ENCODE measurements at regions not wholly inside any gene's neighbourhood (a gene's known extent, or its start where the extent isn't known, plus 50 kb on each side); places are given as distances from the start of the nearest gene placed in this dataset.
"Not testable (repeated sequence)": the region's sequence is repeated elsewhere in the genome, so short reads cannot be mapped to it uniquely, and the experiment has no call there.

DNA sequence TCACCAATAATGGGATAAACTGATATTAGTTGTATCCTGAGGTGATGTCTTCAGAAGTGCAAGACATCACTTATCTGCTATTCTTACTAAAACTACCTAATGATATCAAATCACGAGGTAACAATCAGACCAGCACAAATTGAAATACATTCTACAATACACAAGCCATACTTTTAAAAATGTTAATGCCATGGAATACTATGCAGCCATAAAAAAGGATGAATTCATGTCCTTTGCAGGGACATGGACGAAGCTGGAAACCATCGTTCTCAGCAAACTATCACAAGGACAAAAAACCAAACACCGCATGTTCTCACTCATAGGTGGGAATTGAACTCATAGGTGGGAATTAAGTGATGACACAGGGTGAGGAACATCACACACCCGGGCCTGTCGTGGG, 129.3 kb downstream of the SST start:
- DNase-seq (ENCODE audit: low spot score), result no peak

DNA sequence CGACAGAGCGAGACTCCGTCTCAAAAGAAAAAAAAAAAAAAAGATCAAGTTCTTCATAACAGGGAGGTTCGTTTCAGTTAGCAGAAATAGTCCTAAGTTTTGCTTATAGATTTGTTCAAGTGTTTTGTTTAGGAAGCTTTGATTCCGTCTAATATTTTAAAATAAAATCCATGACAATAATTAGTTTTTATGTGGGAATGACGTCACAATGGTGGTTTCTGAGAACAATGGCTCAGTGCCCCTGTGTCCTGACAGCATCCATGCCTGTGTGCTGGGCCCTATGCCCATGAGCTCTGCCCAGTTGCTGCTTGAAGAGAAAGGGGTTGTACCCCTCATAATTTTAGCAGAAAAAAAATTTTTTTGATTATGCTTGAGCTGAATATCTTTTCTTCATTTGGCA, 134.0 kb downstream of the SST start:
- DNase-seq (ENCODE audit: low spot score), result no peak

DNA sequence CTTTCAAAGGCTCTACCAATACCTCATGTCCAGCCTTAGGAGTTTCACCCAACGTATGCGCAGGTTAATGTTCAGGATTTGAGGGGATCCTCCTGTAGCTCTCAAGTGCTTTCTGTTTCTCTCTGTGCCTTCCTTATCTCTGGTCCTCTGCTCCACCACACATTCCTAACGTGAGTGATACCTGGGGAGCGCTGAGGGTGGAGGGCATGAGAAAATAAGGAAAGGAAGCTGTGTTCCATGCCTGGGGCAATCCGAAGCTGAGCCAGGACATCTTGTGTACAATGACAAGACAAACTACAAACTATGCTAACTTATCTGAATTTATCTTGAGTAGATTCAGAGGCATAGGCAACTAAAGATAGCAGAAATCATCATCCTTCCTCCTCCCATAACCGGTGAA, 136.4 kb downstream of the SST start:
- no peak for DNase-seq (ENCODE audit: low spot score)

DNA sequence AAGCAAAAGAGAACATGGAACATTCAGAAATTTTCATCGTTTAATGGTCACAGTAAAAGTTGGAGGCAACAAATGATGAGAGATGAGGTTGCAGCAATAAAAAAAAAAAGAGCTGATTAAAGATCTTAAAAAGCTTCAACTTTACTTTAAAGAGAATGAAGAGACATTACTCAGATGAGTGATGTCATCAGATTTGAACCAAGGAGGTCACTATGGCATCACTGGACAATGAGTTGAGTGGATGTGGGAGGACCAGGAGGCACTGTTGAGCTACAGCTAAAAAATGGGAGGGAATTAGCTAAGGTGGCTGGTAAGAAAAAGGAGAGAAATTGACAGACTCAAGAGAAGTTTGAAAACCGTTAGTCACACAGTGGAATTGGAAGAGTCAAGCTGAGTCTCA, 138.4 kb downstream of the SST start:
- no peak for DNase-seq (ENCODE audit: low spot score)

DNA sequence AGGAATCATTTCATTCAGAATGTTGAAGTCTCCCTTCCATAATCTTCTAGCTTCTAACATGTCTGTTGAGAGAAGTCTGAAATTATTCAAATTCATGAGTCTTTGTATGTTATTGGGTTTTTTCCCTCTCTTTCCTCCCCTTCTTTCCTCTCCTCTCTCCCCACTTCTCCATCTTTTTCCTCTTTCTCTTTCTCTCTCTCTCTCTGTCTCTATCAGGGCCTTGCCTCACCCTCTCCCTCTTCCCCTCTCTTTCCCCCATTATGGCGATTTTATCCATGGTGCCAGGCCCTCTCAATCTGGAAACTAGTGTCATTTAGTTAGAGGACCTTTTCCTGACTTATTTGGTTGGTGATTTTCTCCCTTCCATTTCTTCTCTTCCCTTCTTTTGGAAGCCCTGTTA, 147.3 kb downstream of the SST start:
- no peak for DNase-seq (ENCODE audit: low spot score)

DNA sequence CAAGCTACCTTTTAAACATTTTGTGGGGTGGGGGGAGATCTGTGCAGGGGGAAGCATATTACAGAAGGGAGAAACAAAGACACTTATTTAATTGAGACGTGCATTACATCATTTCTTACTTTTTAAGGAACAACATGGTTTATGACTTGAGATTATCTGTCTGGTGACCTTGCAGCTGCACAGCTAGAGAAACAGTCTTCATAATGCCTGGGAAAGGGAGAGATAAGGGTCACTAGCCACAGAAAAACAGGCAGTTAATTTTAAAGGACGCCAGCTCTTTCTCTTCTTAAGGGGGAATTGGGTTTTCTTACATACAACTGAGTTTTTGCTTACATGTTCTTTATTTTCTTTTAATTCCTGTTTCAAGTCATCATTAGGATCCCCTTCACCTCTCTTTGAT, 147.9 kb downstream of the SST start:
- no peak for DNase-seq (ENCODE audit: low spot score)

DNA sequence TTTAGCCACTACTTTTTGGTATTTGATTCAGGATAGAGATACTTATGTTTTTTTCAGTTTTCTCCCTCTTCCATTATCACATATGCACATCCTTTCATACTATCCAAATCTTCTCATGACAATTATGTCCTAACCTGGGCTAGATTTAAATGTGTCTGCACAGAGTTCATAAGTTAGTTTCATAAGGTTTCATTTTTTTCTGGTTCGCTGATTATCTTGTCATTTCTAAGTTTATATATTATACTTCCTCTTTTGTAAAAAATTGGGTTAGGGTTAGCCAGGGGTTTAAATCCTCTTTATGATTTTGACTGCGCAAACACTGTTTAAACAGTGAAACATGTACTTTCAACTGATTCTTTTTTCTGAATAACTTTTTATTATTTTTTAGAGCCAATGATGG, 148.6 kb downstream of the SST start:
- DNase-seq (ENCODE audit: low spot score), result no peak

DNA sequence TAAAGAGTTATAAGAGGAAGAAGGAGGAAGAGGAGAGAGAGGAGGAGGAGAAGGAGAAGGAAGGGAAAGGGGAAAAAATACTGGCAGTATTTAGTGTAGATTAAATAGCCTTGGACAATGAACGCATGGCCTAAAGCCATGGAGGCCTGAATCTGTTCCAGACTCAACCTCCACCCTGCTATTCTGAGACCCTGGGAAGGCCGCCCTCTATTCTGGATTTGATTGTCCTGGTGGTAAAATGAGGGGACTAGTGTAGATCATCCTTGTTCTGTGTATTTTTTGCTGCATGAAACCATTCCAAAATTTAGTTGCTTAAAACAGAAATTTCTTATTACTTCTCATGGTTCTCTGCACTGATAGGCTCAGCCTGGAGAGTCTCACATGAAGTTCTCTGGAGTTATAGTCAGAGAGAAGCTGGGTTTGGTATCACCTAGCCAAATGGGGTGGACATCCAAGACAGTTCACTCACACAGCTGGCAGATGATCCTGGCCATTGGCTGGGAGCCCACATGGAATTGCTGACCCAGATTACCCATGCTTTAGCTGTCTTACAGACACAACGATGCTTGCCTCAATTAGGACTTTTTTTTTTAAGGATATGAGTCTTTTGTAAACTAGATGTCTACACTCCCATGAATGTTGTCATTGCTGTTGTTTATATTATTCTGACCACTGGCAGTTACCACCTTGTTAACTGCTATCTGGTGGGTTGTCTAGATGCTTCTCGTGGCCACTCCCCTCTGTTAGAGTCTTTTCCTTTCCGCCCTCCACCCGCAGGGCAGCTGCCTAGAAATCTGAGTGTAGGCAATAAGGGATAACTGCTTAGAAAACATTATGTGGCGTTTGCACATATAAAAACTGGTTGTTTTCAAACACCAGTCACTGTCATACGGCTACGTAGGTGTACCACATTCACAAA, 149.9 kb downstream of the SST start:
- peak; percentile 46 for DNase-seq (ENCODE audit: low spot score)

DNA sequence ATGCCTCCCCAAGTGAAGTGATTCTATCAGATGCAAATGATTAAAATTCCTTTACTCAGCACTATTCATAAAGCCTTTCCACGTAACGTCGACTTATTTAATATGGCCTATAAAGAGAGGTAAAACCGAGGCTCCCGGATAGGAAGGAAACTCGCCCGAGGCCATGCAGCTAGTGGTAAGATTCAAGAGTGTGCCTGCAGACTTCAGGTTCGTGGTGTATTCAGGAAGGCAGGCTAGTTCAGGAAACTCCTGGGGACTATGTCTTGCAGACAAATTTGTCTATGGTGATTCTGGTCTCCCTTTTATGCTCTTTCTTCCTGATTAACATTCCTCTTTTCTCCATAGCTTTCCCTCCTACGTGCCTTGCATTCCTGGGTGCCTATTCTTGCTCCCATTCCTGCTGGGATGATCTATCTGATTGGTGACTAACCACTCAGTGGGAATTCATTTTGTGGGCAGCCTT, 150.7 kb downstream of the SST start:
- DNase-seq (ENCODE audit: low spot score), result no peak

DNA sequence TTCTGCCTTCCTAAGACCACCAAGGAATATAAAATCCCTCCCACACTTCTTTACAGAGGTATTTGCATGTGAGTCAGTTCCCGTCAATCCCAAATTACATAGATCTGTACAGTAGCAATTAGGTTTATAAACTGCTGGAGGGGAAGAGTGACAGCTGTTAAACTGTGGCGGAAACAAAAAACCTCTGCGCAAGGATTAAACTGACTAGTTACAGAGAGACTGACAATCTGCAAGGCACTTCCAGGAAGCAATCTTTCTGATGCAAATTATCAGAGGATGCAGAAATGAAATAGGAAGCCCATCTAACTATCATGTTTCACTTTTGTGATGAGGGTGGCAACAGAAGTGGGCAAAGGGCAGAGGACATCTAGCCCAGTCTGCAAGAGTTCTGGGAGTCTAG, 150.4 kb downstream of the RTP4 start:
- DNase-seq (ENCODE audit: low spot score), result no peak

DNA sequence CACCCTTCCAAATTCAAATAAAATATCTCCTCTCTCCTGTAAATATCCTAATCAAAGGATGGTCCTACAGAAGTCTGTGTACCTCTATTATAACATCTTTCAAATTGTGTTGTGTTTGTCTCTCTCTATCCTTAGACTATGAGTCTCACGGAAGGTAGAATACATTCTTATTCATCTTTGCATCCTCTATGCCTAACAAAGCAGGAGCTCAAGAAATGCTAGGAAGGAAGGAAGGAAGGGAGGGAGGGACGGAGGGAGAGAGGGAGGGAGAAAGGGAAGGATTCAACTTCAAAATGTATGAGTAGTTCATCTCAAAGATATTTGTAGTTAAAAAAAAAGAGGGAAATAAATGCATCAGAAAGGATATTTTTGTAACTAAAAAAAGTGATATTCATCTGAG, 150.0 kb downstream of the RTP4 start:
- no peak for DNase-seq (ENCODE audit: low spot score)

DNA sequence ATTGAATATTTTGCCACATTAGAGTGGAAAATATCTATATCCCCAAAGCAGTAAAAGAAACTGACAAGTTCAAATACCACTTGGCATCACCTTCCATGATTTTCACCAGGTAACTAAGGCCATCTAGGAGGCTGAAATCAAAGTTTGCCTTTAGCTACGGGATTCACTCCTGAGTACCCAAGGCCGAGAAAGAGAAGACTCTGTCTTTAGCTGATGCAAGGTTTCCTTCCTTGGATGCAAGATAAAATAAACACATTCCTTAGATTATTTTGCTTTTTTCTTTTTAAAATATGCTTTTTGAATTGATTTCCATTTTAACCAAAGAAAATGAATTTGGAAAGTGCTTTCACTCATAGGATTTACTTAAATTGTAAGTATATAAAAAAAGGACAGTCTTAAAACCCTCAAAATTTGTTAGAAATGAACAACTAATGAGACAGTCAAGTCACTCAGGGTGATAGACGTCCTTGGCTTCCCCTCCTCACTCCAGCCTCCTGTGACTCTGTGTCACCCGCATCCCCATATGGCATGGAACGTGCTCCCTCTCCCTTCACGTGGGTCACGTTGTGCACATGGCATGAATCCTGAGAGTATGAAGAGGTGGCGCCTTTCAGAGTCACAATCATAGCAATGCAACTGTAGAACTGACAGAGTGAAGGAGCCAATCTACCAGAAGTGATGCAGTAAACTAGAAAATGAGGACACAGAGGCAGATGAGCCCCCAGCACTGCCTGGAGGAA, 148.4 kb downstream of the RTP4 start:
- no peak for DNase-seq (ENCODE audit: low spot score)

DNA sequence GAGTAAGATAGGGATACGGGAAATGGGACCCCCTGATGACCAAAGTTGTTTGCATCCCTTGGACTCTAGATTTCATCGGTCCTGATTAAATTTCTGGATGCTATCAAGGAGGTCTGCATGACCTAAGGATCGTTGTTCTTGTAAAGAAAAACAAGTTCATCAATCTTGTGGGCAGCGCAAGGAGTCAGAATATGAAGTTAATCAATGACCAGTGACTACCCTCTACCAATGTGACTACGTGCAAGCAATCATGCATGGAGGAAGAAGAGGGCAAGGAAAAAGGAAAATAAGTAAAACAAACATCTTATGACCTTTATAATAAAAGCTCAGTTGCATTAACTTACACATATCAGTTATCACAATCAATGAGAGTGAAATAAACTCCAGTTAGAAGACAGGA, 139.7 kb downstream of the RTP4 start:
- no peak for DNase-seq (ENCODE audit: low spot score)

DNA sequence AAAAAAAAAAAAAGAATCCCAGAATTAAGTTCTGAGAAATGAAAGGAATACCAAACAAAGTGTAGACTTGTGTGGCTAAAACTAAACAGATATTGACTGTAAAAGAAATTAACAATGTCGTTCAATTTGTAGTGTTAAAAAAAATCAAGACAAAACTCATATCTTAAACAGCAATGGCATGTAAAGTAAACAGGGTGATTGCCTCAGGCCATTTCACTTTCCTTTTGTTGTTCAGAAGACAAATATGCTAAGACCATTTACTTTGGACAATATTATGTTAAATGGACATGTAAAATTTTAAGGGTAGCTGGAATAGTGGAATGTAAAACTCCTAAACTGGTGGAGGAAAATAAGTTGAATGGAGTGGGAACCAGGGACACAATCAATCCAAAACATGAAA, 139.1 kb downstream of the RTP4 start:
- no peak for DNase-seq (ENCODE audit: low spot score)

DNA sequence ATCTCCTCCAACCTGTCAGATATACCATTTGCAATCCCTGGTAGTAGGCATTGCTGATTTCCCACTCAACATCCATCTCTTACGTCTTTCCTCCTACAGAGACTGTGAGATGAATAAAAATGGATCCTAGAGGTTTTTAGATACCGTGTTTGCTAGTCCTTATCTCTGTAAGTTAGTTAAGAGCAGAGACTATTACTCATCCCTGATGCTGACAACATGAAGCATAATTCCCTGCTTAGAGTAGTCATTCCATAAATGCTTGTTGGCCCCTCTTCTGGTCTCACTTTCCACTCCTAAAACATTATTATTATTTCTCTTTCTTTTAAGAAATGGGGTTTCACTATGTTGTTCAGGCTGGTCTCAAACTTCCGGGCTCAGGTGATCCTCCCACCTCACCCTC, 136.2 kb downstream of the RTP4 start:
- no peak for DNase-seq (ENCODE audit: low spot score)

DNA sequence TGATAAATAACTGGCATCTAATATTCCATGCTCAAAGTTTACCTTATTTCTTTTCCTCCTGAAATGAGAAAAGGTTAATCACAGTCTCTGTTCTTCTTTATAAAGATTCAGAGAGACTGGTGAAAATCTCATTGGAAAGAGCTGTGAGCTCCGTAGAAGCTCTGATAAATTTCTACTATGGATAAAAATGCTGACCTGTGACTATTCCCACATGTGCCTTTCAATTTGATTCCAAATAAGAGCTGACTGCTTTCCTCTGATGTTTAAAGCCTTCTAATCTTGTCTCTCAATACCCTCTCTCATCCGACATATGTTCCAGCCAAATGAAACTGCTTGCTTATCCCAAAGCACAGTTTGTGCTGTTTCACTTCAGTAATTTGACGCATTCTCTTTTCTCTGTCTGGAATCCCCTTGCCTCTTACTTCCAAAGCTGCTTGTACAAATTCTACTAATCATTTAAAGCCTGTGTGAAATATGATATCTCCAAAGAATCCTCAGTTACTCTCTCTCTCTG, 130.1 kb downstream of the RTP4 start:
- no peak for DNase-seq (ENCODE audit: low spot score)

DNA sequence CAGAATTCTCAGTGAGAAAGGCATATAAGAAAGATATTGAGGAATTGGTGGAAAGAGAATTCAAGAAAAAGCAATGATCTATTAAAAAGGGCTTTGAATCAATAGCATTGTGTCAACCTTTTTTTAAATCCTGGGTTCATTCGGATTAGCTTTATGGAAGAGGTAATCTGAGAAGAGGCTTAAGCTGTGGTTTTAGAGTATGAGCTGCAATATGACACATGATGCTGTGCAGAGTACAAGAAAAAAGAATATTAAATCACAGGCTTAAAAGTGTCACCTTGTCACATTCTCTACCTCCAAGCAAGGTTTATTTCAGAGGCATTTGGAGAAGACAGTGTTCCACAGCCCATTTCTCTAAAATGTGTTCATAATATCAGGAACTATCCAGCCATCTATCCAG, 128.9 kb downstream of the RTP4 start:
- no peak for DNase-seq (ENCODE audit: low spot score)

DNA sequence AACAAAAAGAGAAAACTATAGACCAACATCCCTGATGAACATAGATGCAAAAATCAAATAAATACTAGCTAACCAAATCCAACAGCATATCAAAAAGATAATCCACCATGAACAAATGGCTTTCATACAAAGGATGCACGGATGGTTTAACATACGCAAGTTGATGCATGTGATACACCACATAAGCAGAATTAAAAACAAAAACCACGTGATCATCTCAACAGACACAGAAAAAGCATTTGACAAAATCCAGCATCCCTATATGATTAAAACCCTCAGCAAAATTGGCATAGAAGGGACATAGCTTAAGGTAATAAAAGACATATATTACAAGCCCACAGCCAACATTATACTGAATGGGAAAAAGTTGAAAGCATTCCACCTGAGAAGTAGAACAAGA, 125.9 kb downstream of the RTP4 start:
- DNase-seq (ENCODE audit: low spot score), result not testable (repeated sequence)

DNA sequence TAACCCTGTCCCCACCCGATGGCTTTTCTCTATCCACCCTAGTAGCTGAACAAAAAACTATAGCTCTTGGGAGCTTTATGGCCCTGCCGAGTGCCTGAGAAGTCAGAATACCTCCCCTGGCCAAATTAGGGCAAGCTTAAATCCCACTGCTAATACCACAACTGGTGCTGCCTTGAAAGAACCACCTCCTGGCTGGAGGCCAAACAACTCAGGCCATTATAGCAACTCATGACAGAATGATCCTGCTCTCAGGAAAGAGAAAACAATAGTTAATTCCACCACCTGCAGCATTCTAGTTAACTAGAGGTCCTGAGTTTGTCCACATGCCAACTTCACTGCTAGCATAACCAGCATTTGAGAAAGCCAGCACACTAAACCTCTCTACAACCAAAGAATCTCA, 123.2 kb downstream of the RTP4 start:
- no peak for DNase-seq (ENCODE audit: low spot score)

DNA sequence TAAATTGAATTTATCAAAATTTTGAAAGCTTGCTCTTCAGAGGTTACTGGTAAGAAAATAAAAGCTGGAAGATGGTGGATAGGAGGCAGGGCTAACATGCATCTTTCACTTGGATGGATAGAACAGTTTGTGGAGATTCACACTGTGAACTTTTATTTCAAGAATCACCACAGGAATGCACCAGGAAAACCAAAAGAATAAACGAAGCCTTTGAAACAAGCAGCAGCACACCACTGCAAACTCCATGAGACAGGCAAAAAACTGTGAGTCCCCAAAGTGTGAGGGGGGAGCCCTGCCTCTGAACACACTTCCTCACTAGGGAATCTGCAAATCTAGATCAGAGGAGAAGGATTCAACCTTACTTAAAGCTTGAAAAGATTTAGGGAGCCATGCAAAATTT, 122.2 kb downstream of the RTP4 start:
- no peak for DNase-seq (ENCODE audit: low spot score)

DNA sequence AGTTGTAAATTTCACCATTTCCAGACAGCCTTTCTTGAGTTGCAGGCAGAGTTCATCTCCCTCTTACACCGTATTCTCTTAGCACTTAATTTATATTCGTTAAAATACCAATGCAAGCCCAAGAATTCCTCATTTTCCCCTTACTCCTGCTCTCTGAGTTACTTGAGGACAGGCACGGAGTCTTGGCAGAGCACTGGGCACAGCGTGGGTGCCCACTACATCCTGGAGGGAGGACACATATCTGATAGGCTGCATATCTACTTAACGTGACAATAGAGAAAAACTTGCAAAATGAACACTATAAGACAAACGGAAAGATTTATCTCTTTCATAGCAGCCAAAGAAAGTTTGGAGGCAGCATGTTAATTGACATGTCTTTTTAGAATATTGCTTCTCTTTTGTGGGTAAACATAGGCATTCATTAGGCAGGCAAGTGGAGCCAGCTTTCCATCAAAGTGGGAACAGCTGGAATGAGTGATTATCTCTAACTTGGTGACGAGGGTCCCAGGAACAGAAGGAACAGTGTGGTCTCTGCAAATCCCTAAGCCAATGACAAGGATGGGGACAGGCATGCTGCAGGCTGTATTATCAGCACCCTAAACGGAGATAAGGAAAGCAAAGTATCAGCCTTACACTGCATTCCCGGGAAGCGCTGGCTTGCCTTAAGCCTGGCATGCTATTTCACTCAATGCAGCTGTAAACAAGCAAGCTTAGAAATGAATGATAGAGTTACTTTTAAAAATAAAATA, 116.5 kb downstream of the RTP4 start:
- no peak for DNase-seq (ENCODE audit: low spot score)

DNA sequence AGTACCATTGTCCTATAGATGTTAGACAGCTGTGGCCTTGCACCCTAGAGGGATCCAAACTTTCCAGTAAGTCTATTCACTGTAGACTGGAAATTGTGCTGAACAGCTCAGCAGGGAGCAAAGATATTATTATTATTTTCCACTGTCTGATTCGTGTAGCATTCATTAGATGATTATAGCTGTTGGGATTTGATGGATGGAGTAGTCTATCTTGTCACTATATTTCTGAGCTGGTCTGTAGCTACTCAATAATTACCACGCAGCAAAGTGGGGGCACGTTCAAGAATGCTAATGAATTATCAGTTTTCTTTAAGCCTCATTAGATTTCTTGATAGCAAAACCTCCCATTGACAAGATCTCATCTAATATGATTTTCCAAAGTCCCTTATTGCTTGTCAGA, 113.2 kb downstream of the RTP4 start:
- no peak for DNase-seq (ENCODE audit: low spot score)

Data from ureter (tissue), 1 donor.